ENCODE measurements at regions not wholly inside any gene's neighbourhood (a gene's known extent, or its start where the extent isn't known, plus 50 kb on each side); places are given as distances from the start of the nearest gene placed in this dataset.

DNA sequence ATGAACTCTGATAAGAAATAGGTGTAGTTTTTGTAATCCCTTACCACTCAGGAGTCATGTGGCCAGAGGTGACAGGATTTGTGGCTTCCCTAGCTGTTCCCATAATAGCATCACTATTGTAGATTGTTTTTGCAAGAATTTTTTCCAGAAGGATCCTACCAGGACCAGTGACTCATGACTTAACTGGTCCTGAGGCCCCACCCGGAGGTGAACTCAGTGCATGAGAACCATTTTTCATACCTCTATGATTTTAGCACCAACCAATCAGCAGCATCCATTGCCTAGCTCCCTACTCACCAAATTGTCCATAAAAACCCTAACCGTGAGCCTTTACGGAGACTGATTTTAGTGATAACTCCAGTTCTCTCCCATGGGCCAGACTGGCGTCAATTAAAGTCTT, 484.8 kb downstream of the PSAT1 start:
- DNase-seq (ENCODE audit: extremely low read depth in 1 of 2, low read depth in 1 of 2): no peak

DNA sequence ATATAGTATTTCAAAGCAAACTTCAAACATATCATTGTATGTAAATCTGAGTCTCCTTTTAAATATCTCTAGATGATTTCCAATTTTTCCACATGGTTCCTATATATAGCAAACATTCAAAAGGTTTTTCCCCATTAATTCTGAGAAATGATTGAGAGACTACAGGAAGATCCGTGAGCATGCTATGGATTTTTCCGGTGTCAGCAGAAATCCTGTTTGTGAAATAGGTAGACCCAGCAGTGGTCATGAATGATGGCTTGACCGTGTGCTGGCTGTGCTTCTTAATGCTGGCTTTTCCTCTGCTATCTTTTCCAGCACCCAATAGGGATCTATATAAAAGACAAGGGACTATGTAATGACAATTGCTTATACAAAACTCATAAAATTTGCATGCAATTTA, 485.3 kb downstream of the PSAT1 start:
- no peak for DNase-seq (ENCODE audit: extremely low read depth in 1 of 2, low read depth in 1 of 2)

DNA sequence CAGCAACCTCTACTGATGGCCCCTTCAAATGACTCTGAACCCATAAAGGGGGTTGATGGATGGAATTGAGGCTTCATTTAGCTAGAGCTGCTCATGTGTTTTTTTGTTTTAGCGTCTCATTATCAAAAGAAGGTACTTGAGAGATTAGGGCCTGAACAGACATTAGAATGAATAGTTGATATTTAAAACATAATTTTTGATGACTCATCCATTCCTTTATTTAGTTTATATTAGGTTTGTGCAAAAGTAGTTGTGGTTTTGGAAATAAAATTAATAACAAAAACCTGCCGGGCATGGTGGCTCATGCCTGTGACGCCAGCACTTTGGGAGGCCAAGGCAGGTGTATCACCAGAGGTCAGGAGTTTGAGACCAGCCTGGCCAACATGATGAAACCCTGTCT, 485.9 kb downstream of the PSAT1 start:
- DNase-seq (ENCODE audit: extremely low read depth in 1 of 2, low read depth in 1 of 2): no peak

DNA sequence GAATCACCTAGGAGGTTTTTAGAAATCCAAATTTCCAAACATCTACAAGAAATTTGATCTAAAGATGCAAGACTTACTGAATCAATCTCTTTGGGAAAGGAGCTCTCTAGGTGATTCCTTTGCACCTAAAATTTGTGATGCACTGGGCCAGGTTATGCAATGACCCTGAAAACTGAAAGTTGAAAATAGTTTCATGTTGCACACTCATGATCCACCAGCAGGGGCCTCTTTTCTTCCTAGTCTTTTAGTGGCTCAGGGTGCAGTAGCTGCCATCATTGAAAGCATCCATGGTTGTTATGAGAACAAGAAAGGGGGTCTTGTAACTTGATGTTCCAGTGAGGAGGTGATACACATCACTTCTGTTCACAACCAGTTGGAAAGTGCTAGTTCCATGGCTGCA, 486.8 kb downstream of the PSAT1 start:
- no peak for DNase-seq (ENCODE audit: extremely low read depth in 1 of 2, low read depth in 1 of 2)

DNA sequence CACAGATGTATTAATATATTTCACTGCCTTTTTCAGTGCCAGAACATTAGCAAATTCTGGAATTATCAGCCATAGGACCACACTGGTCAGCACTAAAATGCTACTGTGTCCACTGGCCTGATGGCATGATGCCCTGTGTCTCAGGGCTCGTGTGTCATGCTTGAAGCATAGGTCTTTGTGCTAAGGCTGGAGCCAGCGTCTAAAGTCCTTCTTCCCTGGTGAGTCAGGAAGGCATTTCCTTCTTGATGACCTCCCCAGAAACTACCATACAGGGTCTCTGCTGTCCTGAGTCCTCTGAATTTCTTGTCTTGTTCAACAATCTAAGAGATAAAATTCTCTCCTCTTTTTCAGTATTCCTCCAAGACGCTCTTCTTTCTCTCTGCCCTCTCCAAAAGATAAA, 489.9 kb downstream of the PSAT1 start:
- DNase-seq (ENCODE audit: extremely low read depth in 1 of 2, low read depth in 1 of 2): no peak

DNA sequence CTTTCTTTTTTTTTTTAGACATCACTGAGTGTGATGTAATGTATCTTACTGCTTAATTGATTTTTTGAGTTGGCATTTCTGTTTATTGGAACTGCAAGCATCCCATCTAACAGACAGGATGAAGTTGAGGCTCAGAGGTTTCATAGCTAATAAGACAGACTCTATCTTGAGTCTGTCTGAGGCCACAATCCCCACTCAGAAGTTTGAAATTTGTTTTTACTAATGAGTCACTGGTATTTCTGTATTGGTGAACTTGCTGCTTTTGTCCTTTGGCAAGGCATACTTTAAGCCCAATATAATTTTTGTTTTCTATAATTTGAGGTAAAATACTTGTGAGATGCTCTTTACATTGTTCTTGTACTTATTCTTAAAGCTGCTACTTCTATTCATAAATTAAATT, 491.2 kb downstream of the PSAT1 start:
- DNase-seq (ENCODE audit: extremely low read depth in 1 of 2, low read depth in 1 of 2): no peak

DNA sequence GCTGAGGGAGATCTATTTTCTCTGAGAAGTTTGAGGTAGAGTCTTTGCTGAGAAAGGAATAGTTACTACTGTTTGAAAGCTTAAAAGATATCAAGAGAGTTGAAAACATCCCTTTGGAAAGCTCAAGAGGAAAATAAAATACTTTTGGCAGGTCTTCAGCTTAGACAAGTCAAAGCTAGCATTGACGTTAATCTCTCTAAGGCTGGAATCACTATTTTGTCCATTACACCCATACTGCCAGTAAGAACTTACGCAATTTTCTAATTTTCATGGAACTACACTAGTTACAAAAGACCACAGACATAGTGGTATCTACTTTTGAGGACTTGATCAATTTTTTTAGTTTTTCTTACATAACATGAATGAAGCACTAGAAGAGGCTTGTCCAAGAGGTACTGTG, 494.9 kb downstream of the PSAT1 start:
- DNase-seq (ENCODE audit: extremely low read depth in 1 of 2, low read depth in 1 of 2): no peak

DNA sequence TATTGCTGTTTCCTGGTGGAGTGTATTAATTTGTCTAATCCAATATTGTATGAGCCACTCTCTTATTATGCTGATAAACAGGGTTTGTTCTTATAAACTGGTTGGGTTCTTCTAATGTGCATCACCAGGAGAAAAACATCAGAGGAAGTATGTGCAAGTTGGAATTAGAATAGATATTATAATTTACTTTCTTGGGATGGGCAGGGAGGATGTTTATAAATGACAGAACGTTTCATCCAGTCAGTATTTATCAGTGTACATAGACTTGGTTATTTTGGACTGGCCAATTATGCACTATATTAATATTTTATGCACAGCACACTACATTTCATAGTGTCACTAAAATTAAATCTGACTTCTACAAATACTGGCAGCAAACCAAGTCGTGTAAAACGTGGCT, 495.8 kb downstream of the PSAT1 start:
- no peak for DNase-seq (ENCODE audit: extremely low read depth in 1 of 2, low read depth in 1 of 2)

DNA sequence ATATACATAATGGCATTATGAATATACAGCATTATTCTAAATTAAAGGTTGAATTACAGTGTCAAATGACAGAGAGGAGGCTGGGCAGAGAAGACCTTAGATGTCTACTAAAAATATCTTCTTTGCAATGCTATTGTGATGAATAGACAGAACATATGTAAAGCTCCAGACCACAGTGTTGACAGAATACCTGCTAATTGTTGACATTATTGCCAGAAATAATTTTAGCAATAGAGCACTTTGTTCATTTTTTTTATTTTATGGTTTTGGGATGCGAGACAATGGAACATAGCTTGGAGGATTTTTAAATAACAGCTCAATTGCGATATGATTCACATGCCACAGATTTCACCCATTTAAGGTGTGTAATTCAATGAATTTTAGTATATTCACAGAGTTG, 508.8 kb downstream of the PSAT1 start:
- no peak for DNase-seq (ENCODE audit: extremely low read depth in 1 of 2, low read depth in 1 of 2)

DNA sequence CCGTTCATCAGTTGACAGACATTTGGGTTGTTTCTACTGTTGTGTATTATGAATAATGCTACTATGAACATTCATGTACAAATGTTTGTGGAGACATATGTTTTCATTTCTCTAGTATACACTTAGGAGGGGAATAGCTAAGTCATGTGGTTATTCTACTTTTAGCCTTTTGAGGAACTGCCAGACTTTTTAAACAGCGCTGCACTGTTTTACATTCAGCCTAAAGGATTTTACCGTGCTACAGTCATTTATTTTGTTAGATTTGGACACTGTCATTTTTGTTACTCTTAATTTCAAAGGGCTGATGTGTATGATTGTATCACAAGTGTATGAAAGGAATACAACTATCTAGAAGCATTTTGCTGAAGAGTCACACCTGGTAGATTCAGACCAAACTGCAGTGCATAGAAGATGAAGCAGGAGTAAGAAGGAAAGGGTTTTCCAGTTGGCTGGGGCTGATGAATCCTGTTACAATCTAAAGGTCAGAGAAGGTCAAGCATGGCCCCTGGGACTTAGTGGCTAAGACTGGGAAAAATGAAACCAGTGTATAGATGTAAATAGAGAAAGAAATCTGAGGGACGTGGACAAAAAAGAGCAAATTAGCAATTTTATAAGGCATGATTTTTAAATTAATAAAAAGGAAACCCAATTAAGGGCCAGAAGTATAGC, 509.7 kb downstream of the PSAT1 start:
- no peak for DNase-seq (ENCODE audit: extremely low read depth in 1 of 2, low read depth in 1 of 2)

DNA sequence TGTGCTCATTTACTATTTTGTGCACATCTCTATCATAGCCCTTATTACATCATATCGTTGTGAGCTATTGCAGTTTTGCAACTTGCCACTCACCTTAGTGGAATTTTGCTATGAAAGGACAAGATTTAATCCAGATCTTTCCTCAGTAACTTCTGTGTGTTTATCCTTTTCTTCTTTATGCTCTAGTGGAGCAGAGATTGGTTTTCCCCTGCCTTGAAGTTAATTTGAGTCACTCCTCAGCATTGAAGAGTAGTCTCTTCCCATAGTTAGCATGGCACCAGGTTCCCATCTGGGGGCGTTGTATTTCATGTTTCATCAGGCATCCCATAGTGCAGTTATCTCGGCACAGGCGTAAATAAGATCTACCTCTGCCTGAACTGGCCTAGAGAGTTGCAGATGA, 510.4 kb downstream of the PSAT1 start:
- DNase-seq (ENCODE audit: extremely low read depth in 1 of 2, low read depth in 1 of 2): no peak

DNA sequence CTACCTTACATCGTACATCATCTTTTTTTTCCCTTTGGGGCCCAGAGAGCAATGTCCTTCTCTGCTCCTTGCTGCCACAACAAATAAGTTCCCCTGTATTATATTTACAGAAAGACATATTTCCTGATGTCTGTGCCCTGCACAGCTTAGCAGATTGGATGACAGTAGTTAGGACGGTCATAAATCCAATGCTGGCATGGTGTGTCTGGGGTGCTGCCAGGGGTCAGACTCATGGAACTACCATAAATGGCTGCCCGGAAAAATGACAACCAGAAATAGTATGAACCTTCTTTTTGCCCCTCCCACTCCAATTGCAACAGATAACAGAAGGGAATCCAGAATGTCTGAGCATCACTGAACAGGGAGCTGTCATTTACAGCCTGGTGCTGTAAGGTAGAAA, 511.1 kb downstream of the PSAT1 start:
- no peak for DNase-seq (ENCODE audit: extremely low read depth in 1 of 2, low read depth in 1 of 2)

DNA sequence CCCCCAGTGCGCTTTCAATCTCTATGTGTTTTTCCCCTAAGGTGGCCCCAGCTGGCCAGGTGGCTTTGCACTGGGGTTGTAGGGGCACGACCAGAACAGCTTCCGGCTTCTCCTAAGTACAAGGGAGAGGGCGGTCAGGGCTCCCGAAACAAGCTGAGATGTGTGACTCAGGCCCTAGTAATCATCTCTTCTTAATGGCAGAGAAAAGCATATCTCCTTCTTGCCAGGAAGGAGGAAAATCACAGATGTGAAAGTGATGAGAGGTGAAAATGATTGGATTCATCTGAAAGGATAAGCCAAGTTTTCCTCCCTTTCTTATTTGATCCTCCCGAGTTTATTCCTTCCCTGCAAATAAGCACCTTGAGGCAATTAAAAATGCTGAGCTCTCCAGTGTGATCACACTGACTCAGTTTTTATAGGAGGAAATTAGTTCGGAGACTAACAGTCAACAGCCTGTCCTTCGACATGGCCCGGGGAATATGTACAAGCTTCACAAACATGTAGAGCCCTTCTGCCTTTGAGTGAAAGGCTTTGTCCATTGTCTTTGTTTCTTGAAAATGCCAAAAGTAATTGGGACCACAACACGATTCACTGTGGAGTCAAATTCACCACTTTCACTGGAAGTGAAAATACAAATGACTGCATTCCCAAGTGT, 514.8 kb downstream of the PSAT1 start:
- no peak for DNase-seq (ENCODE audit: extremely low read depth in 1 of 2, low read depth in 1 of 2)

DNA sequence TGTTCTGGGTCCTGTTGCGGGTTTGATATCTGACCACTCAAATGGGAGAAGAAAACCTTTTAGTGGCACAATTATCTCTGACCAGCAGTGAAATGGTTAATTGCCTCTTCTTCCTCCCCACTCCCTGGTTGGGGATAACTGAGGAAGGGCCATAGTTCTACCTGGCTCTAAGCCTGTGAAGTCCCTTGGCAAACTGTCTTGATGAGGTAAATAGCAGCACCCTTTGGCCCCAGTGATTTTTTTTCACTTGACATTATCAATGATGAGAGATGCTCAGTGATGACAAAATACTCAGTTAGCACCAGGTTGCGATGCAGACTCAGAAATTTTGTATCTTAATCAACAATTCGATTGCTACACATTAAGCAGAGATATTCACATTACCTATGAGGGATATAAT, 515.7 kb downstream of the PSAT1 start:
- DNase-seq (ENCODE audit: extremely low read depth in 1 of 2, low read depth in 1 of 2): no peak

DNA sequence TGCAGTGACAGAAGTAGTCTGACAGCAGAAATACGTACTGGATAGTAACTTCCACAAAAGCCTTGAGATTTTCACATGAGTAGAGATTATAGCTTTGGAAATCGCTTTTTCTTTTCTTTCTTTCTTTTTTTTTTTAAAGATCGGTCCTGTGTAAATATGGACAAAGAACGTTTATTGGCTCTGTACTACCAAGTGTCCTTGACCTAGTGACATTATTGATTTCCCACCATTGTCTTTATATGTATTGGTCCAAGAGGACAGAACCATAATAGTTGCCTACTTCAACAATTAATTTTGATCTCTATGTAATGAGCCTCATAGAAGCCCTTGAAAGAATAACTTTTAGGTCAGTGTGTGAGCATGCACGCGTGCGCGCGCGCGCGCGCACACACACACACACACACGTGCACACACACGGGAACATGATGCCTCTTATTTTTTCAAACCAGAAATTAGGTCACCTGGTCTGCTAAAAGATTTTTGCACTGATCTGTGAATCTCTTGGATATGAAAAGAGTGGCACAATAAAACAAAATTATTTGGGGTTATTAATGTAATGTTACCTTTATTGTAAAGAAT, 516.8 kb downstream of the PSAT1 start:
- no peak for DNase-seq (ENCODE audit: extremely low read depth in 1 of 2, low read depth in 1 of 2)

DNA sequence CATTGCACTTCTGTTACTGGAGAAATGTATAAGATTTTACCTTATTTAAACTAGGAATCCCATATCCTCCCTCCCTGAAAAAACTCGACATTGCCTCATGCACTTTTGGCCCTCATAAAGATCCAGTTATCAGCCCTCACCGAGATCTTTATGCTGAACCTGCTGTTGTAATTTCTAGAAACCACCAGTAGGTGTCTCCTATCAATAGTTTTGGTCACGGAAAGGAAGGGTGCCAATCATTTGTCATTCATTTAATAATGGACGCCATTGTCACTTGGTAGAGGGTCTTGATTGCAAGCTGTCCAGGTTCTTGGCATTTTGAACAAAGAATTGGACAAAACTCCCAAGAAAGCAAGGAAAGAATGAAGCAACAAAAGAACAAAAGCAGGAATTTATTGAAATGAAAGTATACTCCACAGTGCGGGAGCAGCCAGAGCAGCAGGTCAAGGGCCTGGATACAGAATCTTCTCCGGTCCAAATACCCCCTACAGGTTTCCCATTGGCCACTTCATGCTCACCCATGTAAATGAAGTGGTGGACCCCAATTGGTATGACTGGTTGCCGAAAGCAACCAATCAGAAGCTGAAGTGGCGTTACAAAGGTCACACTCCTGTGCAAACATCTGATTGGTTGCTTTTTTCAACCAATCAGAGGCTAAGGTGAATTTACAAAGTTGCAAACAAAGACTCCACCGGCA, 524.3 kb downstream of the PSAT1 start:
- no peak for DNase-seq (ENCODE audit: extremely low read depth in 1 of 2, low read depth in 1 of 2)

DNA sequence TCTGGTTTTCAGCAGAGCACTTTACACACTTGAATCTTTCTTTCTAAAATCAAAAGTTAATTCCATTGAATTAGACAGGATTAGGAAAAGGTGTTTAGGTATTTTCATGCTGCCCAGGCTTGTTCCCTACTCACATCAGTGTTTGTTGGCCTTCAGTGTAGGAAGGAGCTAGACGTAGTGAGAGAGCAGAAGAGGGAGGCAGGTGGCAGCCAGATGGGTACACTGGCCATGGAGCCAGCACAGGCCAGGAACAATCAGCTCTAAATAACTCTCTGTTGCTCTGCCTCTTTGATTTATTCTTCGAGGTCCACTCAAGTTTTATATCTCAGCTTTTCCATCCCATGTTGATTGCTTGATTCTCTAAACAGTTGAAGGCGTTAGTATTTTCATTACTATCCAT, 529.6 kb downstream of the PSAT1 start:
- DNase-seq (ENCODE audit: extremely low read depth in 1 of 2, low read depth in 1 of 2): no peak

DNA sequence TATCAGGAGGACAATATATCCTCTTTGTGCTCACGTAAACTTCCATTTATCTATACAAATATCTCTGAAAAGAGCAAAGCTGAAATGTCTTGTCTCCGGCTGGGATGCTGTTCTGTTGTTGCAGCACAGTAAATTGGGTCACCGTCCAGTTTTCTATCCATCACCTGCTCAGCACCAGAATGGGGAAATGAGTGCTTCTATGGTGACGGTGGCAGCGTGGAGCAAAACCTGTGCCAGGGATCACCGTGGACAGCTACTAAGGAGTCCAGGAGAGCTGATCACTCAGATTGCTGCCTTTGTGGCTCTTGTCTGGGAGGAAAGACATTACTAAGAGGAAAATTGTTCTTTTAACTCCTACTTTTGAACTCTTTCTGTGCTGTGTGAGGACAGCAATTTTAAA, 531.6 kb downstream of the PSAT1 start:
- DNase-seq (ENCODE audit: extremely low read depth in 1 of 2, low read depth in 1 of 2): no peak

DNA sequence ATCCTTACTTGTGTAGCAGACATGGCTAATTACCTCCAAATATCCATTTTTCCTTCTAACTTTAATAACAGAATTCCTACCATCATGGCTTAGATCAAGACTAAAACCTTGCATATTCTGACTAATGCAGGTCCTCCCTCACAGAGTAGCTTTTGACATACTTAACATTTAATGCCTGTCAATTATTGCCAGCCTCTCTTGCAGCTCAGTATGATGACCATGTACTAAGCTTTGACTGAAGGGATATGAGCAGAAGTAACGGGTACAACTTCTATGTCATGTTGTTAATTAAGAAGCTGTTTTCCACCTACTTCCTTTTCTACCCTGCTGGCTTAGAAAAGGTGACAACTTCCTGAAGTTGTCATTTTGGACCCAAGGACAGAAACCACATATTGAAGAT, 533.4 kb downstream of the PSAT1 start:
- no peak for DNase-seq (ENCODE audit: extremely low read depth in 1 of 2, low read depth in 1 of 2)

DNA sequence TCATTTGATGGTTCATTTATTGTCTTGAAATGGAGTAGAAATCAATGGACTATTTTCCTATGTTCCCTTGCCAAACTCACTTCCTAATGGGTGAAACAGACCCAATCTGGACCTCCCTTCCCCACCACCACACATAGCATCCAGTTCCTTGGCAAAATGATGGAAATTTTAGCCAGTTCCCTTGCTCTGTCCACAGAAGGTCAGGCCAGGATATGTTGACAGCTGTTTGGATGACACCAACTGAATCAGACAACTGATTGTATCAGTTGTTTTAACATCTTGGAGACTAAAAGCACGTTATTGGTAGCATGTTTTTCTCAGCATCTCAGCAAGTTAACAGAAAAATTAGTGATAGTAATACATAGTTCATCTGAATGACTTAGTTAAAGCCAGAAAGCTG, 534.8 kb downstream of the PSAT1 start:
- no peak for DNase-seq (ENCODE audit: extremely low read depth in 1 of 2, low read depth in 1 of 2)

DNA sequence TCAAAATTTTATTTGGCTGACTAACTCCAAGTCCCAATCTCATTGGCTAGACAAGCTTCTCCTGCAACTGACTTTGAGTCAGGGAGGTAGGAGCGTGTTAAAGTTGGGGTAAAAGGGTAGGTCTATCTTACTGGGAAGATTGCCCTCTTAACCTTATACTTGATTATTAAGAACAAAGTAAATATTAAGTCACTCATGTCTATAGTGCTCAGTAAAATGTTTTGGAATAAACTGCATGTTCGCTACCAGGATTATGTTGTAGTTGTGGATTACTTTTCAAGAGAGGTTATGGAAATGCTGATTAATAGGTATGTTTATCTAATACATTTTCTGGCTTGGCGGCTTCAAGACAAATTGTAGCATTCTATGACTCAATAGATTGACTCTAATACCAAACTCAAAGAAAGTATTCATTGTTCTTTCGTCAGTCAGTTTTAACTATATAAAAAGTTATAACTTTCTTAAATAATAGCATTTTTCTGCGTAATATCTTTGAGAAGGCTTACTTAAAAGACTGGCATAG, 539.1 kb downstream of the PSAT1 start:
- DNase-seq (ENCODE audit: extremely low read depth in 1 of 2, low read depth in 1 of 2): no peak

DNA sequence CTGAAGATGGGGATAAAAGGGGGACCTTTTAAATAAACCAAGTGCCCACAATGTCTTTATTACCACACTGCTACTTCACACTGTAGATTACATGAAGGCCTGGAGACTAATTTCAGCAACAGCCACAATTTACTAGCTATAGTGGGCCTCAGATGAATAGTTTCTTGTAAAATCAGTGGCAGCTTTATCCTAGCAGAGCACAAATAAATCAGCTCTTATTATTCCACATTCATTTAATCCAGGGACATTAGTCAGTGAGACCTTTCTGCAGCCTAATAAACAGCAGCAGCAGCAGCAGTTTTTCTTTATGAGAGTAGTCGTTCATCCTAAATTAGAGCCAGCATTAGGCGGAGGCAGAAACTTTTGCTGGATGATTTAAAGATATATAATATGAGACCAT, 542.3 kb downstream of the PSAT1 start:
- DNase-seq (ENCODE audit: extremely low read depth in 1 of 2, low read depth in 1 of 2): no peak
